GM19035 (cell line): ENCODE measurements at regions not wholly inside any gene's neighbourhood (a gene's known extent, or its start where the extent isn't known, plus 50 kb on each side); places are given as distances from the start of the nearest gene placed in this dataset.
"Not testable (repeated sequence)": the region's sequence is repeated elsewhere in the genome, so short reads cannot be mapped to it uniquely, and the experiment has no call there.

Experiments
- ATAC-seq: cut with Tn5 transposase; IDR thresholded peaks from one replicate; pipeline ENCODE4 v1.9.1; 2021; ENCODE audit not compliant: unreplicated experiment

DNA sequence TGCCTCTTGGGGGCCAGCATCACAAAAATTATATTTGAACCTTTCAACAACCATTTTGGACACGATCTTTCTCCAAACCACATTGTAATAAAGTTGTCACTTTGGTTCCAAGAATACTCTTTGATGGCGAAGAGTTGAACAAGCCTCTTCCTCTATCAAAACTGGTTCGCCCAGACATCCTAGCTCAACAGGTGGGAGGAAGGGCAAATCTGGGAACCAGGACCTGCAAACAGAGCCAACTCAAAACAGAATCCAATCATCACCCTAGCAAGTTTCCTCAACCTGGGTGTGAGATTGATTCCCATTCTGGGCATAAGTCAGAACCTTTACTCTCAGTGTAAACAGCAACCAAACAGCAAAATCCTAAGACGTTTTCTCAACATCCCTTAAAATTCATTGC is 141.2 kb upstream of the RREB1 start:
- ATAC-seq: no peak

DNA sequence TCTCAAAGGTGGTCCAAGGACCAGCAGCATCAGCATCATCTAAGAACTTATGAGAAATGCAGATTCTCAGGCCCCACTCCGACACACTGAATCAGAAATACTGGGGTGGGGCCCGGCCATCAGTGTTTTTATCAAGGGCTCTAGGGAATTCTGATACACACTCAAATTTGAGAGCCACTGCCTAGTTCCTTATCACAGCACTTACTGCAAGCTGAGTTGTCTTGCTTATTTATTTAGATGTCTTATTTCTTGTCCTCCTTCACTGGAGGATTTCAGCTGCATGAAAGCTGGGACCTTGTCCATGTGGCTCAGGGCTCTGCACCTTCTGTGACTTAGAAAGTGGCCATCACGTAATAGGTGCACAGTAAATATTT is 139.4 kb upstream of the RREB1 start:
- ATAC-seq: no peak

DNA sequence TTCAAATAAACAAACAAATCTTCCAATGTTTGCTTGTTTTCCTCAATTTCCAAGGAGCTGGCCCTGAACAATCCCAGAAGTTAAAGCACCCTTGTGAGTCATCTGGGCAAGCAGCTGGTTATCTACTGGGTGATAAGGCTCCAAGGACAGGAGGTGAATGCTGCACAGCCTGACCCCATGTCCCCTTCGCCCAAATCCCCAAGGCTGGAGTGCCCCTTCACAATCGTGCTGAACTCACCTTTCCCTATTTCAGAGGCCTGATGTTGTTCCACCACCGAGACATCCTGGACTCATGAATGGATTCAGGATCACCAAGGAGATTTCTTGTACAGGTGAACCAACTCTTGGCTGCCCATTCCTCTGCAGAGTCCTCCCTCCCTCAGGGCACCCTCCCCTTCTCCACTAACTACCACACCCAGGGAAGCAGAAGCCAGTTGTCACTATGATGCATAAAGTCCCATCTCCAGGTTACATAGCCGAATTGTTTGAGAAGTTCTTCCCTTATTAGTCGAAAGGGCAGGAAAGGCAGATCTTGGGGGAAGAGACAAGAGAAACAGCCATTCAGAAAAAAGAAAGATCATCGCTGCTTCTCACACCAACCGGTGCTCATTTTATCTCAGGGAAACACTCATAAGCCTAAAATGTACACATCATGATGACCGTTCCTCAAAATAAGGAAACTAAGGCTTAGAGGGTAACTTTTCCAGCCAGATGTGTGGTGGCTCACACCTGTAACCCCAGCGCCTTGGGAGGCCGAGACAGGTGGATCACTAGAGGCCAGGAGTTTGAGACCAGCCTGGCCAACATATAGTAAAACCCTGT is 138.8 kb upstream of the RREB1 start:
- no peak for ATAC-seq

GRCh38 chr6:6969761-6970223 is 138.0 kb upstream of the RREB1 start:
- ATAC-seq: no peak

- no peak for ATAC-seq
These were observed 136.9 kb upstream of the RREB1 start for GRCh38 chr6:6970851-6971250.

- ATAC-seq: no peak
These were observed 136.4 kb upstream of the RREB1 start for GRCh38 chr6:6971369-6971768.

GRCh38 chr6:6972456-6972855 is 135.3 kb upstream of the RREB1 start:
- ATAC-seq: no peak

DNA sequence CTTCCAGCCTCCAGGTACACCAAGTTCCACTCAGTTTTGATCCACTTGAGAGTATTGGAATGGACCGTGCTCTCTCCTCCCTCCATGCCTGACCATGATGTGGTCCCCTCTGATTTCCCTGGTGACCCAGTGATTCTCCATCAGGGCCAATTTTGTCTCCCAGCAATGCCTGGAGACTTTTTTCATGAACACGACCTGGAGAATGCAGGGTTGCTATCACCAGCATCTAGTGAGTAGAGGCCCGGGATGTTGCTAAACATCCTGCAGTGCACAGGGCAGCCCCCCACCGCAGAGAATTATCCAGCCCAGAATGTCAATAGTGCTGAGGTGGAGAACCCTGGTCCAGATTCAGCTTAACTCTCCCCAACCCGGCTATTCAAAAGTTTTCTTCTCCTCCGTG is 134.0 kb upstream of the RREB1 start:
- ATAC-seq: no peak

DNA sequence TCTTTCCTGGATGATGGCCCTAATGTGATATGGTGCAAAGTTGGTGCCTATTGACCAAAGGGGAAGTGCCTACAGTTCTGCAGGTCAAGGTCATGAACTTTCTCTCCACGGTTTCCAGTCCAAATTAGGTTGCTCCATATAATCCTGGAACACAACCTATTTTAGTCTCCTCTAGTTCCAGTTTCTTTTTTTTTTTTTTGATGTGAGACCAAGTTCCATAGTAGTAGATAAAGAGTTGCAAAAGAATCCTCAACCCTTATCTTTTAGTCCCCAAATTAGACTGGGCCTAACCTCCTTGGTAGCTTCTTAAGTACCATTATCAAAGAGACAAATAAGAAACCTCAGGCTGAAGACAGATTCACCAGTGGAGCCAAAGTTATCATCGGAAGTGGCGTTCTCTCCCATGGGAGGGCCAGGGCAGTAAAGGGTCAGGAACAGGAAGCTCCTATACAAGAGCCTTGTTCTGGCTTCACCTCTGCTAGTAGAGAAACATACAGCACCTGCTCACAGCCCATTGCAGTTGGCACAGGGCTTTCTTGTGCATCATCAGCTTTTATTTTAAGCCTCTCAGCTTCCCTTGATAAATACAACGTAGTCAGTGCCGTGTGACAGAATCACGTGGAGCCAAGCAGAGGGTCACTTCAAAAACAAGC is 132.2 kb upstream of the RREB1 start:
- ATAC-seq: no peak

DNA sequence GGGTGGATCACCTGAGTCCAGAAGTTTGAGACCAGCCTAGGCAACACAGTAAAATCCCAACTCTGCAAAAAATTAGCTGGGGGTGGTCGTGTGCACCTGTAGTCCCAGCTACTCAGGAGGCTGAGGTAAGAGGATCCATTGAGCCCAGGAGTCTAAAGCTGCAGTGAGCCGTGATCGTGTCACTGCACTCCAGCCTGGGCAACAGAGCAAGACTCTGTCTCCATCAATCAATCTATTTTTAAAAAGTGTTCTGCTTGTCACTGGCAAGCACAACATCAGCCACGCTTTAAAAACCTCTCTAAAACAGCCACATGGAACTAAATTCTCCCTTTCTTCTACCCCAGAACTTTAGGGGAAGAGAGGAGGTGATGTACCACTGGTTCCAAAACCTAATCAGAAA is 131.6 kb upstream of the RREB1 start:
- ATAC-seq: no peak

GRCh38 chr6:6978731-6979130 is 129.0 kb upstream of the RREB1 start:
- ATAC-seq: no peak

DNA sequence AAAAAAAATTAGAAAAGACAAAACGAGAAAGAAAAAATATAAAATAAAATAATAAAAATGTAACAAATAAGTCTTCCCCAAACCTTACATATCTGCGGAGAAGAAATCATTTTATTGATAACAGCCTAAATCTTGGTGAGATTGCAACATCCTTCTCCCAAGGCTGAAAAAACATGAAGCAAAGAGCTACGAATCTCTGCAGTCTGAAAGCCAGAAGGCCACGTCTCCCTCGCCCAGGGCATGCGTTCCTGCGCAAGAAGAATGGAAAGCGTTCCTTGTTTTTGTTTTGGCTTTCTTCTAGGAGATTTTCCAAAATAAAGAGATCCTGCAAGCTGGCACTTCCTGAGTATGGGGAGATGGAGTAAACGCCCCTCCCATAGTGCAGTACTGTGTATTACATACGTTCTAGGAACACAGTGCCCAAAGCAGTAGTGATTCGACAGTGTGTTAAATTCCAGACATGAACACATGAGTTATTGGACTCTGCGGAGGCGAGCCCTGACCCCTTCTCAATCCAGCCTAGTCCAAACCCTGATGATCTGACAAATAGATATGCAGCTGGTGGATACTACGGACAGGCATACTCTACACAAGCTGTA is 126.7 kb upstream of the RREB1 start:
- no peak for ATAC-seq

DNA sequence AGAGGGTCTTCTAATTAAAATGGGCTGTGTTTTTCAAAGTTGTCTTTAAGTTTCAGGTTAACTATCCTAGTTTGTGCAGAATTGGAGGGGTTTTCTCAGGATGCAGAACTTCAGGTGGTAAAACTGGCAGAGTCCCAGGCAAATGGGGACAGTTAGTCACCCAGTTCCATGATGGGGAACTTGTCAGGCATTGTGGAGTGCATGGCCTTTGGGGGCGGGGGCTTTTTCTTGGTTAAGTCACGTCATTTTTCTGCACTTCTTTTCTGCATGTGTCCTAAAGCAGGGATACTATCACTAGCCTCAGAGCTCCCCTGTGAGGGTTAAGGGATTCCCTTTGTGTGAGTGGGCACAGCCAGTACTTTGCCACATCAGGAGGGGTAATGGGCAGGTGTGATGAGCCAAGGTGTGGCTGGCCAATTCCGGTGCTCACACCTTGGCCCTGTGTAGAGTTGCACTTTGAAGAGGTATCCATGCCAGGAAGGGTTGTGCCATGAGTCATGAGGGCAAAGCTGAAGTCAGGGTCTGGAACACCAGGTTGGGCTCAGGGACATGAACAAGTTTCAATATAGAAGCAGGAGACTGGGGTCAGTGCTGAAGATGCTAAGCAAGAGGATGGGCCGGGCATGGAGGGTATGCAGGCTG is 126.0 kb upstream of the RREB1 start:
- ATAC-seq: no peak

DNA sequence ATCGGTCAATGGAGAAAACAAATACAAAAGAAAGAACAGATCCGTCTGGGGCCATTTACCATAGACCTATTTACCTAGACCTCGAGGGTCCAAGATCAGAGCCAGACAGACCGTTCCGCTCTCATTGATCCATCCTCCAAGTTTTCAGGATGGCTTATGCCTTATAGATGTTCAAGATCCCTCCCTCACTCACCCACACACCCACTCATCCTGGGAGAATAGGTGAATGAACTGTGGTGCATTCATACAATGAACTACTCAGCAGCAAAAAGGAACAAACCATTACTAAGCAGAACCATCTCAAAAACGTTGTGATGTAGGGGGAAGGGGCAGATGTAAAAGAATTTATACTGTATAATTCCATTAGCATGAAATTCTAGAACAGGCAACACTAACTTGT is 125.1 kb upstream of the RREB1 start:
- no peak for ATAC-seq

DNA sequence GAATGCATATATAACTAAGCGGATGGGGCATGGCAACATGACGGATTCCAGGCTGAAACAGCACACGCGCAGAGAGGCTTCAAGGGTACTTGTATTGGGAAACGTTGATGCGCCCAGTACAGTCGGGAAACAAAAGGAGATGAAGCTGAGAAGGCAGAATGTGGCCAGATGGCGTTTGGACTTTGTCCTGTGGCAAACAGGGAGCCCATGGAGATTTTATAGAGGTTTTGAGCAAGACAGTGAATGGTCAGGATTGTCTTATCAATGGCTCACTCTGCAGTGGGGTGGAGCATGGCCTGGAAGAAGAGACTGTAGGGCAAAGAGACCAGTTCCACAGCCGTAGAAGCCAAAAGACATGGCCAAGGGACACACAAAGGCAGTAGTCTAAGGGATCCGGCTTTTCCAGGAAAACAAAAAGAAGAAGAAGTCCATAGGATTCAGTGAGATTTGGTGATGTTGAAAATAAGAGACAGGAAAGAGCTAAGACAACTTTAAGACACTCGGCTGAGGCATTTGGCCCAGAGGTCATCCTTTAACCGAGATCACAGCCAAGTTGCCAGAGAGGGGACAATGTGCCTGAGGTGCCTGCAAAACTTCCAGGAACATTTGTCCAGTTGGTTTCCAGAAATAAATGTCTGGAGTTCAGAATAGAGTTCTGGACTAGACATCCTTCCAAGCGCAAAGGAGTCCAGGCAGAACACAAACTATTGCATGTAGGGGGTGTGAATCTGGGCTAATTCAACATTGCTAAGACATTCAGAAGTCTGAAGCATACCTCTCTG is 123.0 kb upstream of the RREB1 start:
- no peak for ATAC-seq

DNA sequence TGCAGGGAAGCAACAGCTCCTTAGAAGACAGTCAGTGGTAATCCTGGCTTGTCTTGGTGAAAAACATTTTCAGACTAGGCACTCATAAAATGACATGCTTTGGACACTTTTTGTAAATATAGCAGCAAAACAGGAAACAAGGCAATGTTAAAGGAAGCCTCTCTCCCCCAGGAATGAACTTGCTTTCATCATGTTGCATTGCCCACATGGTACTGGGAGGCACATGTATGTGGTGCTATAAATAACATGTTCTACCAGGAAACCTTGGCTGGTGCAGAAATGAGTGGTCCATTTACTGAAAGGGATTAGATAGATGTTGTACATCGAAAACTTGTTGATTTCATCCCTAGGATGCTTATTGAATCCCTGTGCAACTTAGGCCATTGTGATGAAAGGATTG is 121.4 kb upstream of the RREB1 start:
- no peak for ATAC-seq

DNA sequence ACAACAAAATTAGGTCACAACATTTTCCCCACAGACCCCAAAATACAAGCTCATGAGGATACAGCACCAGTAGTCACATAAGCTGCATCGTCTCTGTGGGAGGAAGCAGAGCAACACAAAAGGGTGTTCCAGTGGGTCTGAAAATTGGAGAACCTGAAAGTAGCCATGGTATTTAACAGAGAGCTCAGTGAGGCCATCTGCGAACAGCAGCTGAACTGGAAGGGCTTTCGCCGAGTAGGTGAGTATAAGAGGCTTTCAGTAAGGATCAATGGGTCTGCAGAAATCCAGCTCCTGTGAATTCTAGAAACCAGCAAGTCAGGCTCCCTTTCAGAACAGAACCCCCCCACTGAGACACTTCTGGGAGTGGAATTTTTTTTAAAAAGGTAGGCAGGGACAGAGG is 120.0 kb upstream of the RREB1 start:
- no peak for ATAC-seq

DNA sequence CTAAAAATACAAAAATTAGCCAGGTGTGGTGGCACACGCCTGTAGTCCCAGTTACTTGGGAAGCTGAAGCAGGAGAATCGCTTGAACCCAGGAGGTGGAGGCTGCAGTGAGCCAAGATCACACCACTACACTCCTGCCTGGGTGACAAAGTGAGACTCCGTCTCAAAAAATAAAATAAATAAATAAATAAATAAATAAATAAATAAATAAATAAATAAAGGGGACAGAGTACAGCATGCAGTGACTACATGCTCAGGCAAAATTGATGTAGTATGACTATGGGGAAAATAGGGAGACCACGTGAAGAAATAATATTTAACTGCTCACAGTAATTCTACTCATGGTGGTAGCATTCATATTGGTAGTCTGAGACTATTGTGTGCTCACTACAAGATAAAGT is 117.7 kb upstream of the RREB1 start:
- not testable (repeated sequence) for ATAC-seq

- no peak for ATAC-seq
These were observed 114.1 kb upstream of the RREB1 start for GRCh38 chr6:6993503-6994237.

DNA sequence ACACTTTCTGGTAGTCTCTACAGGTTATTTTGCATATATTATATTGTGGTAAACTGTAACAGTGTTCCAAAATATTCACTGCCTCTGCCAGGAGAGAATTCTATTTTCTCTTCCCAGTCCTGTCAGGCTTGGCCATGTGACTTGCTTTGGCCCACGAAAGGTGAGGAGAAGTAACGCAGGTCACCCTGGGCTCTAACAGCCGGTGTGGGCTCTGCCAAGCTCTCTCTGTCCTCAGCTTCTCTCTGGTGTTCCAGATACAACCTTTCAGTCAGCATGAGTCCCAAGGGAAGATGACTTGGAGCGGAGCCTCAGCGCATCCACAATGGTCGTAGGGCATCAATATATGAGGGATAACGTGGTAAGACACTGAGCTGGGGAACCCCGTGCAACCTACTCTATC is 113.0 kb upstream of the RREB1 start:
- ATAC-seq: no peak
